ENCODE measurements at regions not wholly inside any gene's neighbourhood (a gene's known extent, or its start where the extent isn't known, plus 50 kb on each side); places are given as distances from the start of the nearest gene placed in this dataset.
"Not testable (repeated sequence)": the region's sequence is repeated elsewhere in the genome, so short reads cannot be mapped to it uniquely, and the experiment has no call there.

DNA sequence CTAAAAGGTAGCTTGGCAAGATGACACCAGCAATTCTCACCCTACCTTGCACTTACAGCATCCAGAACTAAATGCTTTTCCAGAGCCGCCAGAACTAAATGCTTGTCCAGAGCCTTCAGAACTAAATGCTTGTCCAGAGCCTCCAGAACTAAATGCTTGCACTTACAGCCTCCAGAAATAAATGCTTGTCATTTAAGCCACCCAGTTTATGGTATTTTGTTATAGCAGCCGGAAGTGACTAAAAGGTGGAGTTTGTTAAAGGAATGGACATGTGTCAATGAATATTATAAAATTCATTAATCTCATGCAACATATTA lies 133.5 kb downstream of the GPX5 start:
- no peak for DNase-seq

DNA sequence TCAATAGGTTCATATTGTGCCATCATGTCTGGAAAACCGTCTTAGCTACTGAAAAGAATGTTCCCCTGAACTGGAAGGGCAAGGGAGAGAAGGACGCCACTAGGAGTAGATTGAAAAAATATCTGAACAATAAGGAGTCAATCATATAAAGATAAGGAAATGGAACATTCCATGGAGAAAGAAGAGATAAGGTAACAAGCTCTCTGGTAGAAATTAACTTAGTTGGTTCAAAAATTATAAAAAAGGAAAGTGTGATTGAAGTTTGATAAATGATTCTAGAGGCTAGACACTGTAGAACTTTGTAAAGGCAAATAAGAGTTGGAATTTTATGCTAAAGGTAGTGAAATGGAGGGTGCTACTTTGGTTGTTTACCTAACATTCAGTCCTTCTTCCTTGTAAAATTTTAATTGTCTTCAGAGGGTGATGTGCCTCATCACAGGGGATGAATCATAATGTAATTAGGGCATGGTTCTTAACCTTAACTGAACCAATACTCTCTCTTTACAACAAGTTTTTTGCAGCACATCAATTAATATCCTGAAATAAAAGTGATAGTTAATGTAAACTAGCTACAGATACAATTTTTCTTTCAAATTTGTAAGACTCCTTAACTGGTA lies 135.5 kb downstream of the GPX5 start:
- no peak for DNase-seq

DNA sequence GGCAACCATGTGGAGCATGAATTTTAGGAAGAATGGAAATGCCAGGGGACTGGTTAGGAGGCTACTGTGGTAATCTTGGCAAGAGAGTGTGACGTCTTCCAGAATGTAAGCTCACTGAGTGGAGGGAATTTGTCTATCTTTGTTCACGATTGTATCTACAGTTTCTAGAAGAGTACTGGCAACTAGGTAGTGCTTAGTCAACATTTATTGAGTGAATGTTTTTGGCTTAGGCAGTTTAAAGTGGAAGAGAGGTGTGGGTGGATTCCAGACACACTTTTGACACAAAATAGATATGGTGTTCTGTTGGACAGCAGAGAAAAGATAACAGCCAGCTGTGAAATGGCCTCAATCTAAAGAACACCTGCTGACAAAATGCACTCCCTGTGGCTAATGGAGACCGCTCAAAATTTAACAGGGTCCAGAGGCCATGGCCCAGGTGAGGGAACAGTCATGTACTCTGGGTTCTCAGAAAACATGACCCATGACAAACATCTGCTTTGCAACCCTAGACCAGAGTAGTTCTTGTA lies 139.3 kb downstream of the GPX5 start:
- no peak for DNase-seq

DNA sequence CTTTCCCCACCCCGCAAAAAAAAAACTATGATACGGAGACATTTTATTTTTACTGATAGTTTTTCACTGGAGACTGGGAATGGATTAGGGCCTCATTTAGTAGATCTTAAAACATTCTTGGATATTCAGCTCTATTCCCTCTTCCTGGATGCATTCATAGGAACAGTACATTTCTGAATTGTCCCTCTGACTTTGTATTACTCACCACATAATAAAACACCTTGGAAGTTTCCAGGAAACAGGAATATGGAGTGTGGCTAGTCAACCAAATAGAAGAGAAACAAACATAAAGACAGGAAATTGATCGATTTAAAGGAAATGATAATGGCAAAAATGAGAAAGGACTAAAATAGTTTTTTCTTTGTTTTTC lies 147.7 kb downstream of the GPX5 start:
- no peak for DNase-seq

DNA sequence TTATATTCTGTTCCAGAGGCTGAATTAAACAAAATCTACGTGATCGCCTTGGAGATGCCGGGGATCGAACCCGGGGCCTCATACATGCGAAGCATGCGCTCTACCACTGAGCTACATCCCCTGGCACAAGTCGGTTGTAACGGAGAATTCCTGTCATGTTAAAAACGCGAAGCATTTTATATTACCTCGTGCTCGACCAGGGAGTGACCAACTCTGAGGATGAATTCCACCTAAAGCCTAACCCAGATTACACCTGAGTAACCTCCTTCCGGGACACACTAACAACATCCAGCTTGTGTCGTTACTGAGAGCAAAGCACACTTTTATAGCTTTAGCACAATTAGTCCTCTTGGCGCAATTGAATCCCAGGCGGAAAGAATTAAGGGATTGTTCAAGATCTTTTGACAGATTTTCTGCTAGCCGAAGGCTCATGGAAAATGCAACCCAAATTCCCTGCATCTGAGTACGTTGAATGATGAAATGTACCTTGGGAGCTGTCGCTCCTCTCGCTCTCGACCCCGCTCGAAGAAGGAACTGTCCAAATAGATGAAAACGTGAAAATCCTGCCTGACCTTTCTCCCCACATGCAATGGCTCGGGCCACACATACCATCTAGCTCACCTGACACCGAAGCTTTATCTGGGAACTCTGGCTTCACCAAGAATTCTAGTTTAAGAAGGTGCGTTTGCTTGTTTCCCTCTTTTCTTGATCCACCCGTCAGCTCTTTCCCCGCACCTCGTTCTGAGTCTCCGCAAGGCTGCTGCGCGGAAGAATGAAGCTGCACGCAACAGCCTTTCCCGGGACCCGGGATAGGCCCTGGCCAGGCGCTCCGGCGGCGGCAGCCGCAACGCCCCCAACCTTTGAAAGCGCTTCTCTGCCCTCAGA lies 148.3 kb downstream of the GPX5 start:
- peak; percentile 35 for DNase-seq

DNA sequence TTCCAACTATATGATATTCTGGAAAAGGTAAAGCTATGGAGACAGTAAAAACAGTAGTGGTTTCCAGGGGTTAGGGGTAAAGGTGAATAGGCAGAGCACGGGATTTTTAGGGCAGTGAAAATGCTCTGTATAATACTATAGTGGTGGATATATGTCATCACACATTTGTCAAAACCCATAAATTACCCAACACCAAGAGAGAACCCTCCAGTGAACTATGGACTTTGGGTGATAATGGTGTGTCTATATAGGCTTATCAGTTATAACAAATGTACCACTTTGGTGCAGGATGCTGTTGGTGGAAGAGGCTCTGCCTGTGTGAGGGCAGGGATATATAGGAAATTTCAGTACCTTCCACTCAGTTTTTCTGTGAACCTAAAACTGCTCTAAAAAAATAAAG lies 149.9 kb downstream of the GPX5 start:
- no peak for DNase-seq

DNA sequence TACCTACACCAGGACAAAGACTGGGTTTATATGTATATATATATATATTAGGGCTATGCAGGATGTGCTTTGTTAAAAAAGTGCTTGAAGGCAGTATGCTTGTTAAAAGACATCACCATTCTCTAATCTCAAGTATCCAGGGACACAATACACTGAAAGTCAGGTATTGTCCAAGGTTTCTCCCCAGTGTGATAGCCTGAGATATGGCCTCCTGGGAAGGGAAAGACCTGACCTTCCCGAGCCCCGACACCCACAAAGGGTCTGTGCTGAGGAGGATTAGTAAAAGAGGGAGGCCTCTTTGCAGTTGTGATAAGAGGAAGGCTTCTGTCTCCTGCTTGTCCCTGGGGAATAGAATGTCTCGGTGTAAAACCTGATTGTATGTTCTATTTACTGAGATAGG lies 156.9 kb downstream of the GPX5 start:
- no peak for DNase-seq

DNA sequence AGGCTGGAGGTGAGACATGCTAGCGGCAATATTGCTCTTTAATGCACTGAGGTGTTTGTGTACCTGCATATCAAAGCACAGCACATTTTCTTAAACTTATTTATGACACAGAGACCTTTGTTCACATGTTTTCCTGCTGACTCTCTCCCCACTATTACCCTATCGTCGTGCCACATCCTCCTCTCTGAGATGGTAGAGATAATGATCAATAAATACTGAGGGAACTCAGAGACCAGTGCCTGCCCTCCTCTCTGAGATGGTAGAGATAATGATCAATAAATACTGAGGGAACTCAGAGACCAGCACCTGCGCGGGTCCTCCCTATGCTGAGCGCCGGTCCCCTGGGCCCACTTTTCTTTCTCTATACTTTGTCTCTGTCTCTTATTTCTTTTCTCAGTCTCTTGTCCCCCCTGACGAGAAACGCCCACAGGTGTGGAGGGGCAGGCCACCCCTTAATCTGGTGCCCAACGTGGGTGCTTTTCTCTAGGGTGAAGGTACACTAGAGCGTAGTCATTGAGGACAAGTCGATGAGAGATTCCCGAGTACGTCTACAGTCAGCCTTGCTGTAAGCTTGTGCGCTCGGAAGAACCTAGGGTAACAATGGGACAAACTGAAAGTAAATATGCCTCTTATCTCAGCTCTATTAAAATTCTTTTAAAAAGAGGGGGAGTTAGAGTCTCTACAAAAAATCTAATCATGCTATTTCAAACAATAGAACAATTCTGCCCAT lies 157.4 kb downstream of the GPX5 start:
- DNase-seq = not testable (repeated sequence)

DNA sequence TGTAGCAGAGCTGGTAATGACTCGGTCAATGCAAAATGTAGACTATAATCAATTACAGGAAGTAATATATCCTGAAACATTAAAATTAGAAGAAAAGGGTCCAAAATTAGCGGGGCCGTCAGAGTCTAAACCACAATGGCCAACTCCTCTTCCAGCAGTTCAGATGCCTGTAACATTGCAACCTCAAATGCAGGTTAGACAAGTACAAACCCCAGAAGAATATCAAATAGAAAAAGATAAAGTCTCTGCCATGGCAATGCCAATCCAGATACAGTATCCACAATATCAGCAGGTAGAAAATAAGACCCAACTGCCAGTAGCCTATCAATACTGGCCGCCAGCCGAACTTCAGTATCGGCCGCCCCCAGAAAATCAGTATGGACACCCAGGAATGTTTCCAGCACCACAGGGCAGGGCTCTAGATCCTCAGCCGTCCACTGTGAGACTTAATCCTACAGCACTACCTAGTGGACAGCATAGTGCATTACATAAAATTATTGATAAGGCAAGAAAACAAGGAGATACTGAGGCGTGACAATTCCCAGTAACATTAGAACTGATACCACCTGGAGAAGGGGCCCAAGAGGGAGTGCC lies 158.4 kb downstream of the GPX5 start:
- DNase-seq = peak; percentile 7

DNA sequence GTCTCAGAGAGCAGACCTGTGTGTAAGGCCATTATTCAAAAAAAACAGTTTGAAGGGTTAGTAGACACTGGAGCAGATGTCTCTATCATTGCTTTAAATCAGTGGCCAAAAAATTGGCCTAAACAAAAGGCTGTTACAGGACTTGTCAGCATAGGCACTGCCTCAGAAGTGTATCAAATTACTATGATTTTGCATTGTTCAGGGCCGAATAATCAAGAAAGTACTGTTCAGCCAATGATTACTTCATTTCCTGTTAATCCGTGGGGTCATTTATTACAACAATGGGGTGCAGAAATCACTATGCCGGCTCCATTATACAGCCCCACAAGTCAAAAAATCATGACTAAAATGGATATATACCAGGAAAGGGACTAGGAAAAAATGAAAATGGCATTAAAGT lies 160.3 kb downstream of the GPX5 start:
- DNase-seq = not testable (repeated sequence)

DNA sequence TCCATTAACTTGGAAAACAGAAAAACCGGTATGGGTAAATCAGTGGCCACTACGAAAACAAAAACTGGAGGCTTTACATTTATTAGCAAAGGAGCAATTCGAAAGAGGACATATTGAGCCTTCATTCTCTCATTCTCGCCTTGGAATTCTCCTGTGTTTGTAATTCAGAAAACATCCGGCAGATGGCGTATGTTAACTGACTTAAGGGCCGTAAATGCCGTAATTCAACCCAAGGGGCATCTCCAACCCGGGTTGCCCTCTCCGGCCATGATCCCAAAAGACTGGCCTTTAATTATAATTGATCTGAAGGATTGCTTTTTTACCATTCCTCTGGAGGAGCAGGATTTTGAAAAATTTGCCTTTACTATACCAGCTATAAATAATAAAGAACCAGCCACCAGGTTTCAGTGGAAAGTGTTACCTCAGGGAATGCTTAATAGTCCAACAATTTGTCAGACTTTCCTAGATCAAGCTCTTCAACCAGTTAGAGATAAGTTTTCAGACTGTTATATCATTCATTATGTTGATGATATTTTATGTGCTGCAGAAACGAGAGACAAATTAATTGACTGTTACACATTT lies 160.9 kb downstream of the GPX5 start:
- DNase-seq = peak; percentile 69

DNA sequence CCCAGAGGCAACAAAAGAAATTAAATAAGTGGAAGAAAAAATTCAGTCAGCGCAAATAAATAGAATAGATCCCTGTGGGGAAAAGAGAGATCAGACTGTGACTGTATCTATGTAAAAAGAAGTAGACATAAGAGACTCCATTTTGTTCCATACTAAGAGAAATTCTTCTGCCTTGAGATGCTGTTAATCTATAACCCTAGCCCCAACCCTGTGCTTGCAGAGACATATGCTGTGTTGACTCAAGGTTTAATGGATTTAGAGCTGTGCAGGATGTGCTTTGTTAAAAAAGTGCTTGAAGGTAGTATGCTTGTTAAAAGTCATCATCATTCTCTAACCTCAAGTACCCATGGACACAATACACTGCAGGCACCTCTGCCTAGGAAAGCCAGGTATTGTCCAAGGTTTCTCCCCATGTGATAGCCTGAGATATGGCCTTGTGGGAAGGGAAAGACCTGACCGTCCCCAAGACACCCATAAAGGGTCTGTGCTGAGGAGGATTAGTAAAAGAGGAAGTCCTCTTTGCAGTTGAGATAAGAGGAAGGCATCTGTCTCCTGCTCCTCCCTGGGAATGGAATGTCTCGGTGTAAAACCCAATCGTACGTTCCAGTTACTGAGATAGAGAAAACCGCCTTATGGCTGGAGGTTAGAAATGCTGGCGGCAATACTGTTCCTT lies 161.8 kb downstream of the GPX5 start:
- not testable (repeated sequence) for DNase-seq

DNA sequence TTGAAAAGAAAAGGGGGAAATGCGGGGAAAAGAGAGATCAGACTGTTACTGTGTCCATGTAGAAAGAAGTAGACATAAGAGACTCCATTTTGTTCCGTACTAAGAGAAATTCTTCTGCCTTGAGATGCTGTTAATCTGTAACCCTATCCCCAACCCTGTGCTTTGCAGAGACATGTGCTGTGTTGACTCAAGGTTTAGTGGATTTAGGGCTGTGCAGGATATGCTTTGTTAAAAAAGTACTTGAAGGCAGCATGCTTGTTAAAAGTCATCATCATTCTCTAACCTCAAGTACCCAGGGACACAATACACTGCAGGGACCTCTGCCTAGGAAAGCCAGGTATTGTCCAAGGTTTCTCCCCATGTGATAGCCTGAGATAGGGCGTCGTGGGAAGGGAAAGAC lies 166.3 kb downstream of the GPX5 start:
- not testable (repeated sequence) for DNase-seq

DNA sequence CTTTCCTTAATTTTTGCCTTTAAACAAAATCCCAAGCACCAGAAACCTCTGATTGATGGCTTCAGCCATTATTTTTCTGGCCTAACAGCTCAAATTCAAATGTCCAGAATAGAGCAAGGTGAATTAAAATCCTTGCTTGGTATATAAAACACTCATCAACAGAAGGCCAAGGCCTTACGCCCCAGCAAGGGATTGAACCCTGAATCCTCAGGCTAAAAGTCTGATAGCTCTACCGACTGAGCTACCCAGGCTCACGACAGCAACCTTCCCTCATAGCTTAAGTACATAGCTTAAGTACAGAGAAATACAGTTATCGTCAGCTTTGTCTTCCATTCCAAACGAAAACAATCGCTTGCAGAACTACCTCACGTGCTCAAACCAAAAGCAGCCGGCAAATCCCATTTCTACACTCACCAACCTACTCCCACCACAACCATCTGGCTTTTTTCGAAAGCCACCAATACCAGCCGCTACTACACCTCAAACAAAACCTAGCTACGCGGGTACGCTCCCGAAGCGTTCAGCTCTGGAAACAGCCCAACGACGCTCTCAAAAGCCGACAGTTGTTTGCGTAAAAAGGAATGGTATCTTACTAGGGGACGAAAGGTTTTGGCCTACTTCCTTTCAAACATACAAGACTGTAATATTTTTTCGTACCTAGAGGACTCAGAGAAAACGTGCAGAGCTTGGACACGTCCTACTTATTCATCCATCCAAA lies 167.5 kb downstream of the GPX5 start:
- DNase-seq = no peak

DNA sequence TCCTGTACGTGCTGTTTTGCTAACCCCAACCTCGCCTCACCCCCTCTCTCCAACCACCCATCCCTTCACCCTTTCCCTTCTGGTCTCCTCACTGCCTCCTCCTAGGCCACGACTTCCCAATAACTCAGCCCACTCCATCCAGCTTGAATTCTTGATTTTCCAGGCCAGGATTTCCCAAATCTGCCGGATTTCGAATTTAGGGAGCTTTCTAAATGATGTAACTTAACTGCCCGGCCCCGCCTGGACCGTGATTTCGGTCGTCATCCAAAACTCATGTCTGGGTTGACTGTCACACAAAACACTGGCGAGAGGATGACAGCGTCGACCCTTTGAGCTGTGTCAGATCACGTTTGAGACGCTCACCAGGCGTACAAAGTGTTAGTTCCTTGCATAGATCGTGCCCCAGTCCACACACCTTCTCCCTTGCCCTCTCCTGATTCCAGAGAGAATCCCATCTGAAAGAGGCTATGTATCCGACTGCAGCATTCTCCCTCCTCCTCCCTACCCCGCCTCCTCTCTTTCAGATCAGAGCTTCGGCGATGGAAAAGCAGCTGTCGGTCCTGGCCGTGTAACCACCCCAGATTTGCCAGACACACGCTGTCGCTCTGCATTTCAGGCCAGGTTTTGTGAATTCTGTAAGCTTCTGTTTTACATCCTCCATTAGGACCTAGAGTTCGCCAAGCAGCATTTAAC lies 168.2 kb downstream of the GPX5 start:
- no peak for DNase-seq

DNA sequence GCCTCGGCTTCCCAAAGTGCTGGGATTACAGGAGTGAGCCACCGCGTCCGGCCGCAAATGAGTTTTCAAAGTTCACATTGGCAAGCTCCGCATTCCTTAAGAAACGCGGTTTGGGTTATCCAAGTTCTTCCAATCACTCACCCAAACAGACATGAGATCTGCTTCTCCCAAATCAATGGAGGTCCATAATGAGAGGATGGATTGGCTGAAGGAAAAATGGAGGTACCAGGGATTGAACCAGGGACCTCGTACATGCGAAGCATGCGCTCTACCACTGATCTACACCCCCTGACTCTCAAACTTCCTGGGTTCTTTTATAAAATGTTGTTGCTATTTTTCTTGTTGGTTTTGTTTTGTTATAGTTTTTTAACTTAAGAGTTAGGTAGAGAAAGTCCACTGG lies 170.0 kb downstream of the GPX5 start:
- no peak for DNase-seq

DNA sequence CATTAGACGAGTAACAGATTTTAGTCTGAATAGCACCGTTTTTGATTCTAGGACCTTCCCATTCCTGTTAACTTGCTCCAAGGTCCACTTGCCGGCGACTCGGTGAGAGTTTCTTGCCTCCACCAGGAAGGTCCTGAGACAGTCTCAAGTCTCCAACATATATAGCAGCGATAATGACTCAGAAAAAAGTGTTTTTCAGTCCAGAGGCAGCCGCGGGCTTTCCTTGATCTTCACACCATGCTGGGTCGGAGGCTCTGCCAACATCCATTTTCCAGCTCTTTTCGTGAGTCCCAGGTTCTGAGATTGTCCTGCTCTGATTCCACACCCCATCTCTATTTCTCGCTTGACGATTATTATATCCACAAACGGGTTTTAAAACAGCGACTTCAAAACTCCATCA lies 170.5 kb downstream of the GPX5 start:
- no peak for DNase-seq

DNA sequence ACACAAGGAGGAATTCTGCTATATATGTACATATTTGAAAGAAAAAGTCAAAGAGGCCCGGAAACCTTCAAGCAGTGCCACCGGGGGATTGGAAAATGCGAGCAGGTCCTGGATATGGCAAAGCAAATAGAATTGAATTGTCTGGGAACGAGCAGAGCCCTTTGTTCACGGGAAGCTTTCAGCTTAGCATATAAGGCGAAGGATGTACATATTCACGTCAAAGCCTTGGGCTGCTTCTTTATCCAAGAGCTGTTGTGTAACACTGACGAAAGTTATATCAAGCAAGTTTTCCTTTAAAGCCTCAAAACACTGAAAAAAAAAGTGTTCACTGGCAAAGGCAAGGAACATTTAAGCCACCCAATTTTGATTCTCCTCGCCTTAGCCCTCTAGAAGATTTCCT lies 171.0 kb downstream of the GPX5 start:
- DNase-seq = no peak

DNA sequence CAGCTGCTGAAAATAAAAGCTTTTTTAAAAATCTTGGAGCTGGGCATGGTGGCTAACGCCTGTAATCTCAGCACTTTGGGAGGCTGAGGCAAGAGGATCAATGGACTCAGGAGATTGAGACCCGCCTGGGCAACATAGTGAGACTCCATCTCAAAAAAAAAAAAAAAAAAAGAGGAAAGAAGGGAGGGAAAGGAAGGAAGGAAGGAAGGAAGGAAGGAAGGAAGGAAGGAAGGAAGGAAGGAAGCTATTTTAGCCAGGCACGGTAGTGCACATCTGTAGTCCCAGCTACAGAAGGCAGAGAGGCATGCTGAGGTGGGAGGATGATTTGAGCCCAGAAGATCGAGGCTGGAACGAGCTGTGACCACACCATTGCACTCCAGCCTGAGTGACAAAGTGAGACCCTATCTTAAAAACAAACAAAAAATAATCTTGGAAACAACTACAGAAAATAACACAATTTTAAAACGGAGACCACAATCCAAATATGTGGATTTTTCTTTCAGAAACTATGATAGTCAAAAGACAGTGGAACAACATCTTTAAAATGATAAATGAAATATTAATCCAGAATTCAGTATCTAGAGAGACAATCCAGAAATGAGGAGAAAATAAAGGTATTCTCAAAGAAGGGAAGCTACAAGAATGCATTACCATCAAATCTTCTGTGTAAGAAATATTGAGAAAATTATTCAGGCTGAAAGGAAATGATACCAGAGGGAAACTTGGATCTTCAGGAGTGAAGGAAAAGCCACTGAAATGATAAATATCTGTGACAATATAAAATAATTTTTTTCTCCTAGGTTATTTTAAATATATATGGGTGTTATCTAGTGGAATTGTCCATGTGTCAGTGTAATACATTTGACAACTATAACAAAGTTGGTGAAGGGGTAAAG lies 182.0 kb downstream of the GPX5 start:
- no peak for DNase-seq

Measured in NCI-H1694 (cell line).